NCI-H524 (cell line): ENCODE measurements at regions not wholly inside any gene's neighbourhood (a gene's known extent, or its start where the extent isn't known, plus 50 kb on each side); places are given as distances from the start of the nearest gene placed in this dataset.
"Not testable (repeated sequence)": the region's sequence is repeated elsewhere in the genome, so short reads cannot be mapped to it uniquely, and the experiment has no call there.

Source experiments
- DNase-seq, 2 experiments: peaks; one replicate each; lab custom pipeline; 2025; lab: John Stamatoyannopoulos, UW

GRCh38 chrX:114087543-114087942 lies 496.3 kb upstream of the HTR2C start:
- no peak for DNase-seq

- no peak for DNase-seq
Measured at GRCh38 chrX:114077773-114078172, 506.1 kb upstream of the HTR2C start.

GRCh38 chrX:114075073-114075673 lies 508.7 kb upstream of the HTR2C start:
- no peak for DNase-seq

- no peak for DNase-seq
Measured at GRCh38 chrX:114073926-114074325, 510.0 kb upstream of the HTR2C start.

GRCh38 chrX:114071412-114071811 lies 512.5 kb upstream of the HTR2C start:
- DNase-seq, result no peak

- DNase-seq, result no peak
Measured at GRCh38 chrX:114065577-114066223, 518.2 kb upstream of the HTR2C start.

GRCh38 chrX:114061226-114061625 lies 522.7 kb upstream of the HTR2C start:
- DNase-seq, result no peak

GRCh38 chrX:114058988-114059418 lies 524.9 kb upstream of the HTR2C start:
- no peak for DNase-seq

GRCh38 chrX:114057422-114057821 lies 526.5 kb upstream of the HTR2C start:
- not testable (repeated sequence) for DNase-seq

GRCh38 chrX:114051667-114052315 lies 532.1 kb upstream of the HTR2C start:
- peak; percentile 29 to 61 for DNase-seq

- DNase-seq, result no peak
Measured at GRCh38 chrX:114050075-114050796, 533.6 kb upstream of the HTR2C start.

- no peak for DNase-seq
Measured at GRCh38 chrX:114049063-114049462, 534.8 kb upstream of the HTR2C start.

- DNase-seq, result no peak
Measured at GRCh38 chrX:114047558-114047957, 536.3 kb upstream of the HTR2C start.

GRCh38 chrX:114046695-114047279 lies 537.1 kb upstream of the HTR2C start:
- no peak for DNase-seq

GRCh38 chrX:114041470-114041869 lies 542.4 kb upstream of the HTR2C start:
- not testable (repeated sequence) for DNase-seq

- not testable (repeated sequence) for DNase-seq
Measured at GRCh38 chrX:114040661-114041269, 543.1 kb upstream of the HTR2C start.

- DNase-seq, result not testable (repeated sequence)
Measured at GRCh38 chrX:114040111-114040510, 543.8 kb upstream of the HTR2C start.

- no peak for DNase-seq
Measured at GRCh38 chrX:114038358-114038757, 545.5 kb upstream of the HTR2C start.

GRCh38 chrX:114037515-114037914 lies 546.4 kb upstream of the HTR2C start:
- DNase-seq, result no peak

- DNase-seq, result peak in 1 of 2 experiments; percentile 3
Measured at GRCh38 chrX:114028907-114029662, 554.8 kb upstream of the HTR2C start.

GRCh38 chrX:114017086-114017485 lies 566.8 kb upstream of the HTR2C start:
- no peak for DNase-seq
